Right atrium auricular region (tissue), 2 donors: ENCODE measurements at regions not wholly inside any gene's neighbourhood (a gene's known extent, or its start where the extent isn't known, plus 50 kb on each side); places are given as distances from the start of the nearest gene placed in this dataset.

Experiments used
- DNase-seq: peaks from one replicate; pipeline ENCODE4 v3.0.0-alpha.2; 2019; ENCODE audit warnings: low spot score
- H3K27ac ChIP-seq, 2 donors: fragments of 200-600 bp; sonication (generic); 1 replicate in 1 of 2; 2 replicates in 1 of 2; pipeline ENCODE4 v1.5.1; 2016 to 2019
- H3K27me3 ChIP-seq, 2 donors: fragments of 200-600 bp; sonication (generic); one replicate each; pipeline versions ENCODE4 v1.5.1 to v1.6.0; 2017 to 2019
- H3K36me3 ChIP-seq: fragments of 200-600 bp; sonication (generic); one replicate; pipeline ENCODE4 v1.5.1; 2016
- H3K4me1 ChIP-seq, 2 donors: fragments of 200-600 bp; sonication (generic); one replicate each; pipeline versions ENCODE4 v1.5.1 to v1.6.0; 2017 to 2019
- H3K4me3 ChIP-seq, 2 donors: fragments of 200-600 bp; sonication (generic); 1 replicate in 1 of 2; 2 replicates in 1 of 2; pipeline ENCODE4 v1.5.1; 2017 to 2019; ENCODE audit warnings: mild to moderate bottlenecking in 1 of 2, moderate library complexity in 1 of 2
- H3K9me3 ChIP-seq, 2 donors: fragments of 200-600 bp; sonication (generic); one replicate each; pipeline ENCODE4 v1.5.1; 2019
- CTCF ChIP-seq, 2 donors: fragments of 200-600 bp; sonication (generic); IDR thresholded peaks; one replicate each; pipeline ENCODE4 v1.5.1; 2019; ENCODE audit warnings: antibody characterized with exemption in 2 of 2

- no peaks in the 10 kb centered on the region for H3K36me3 ChIP-seq
- no peak overlapping the region for H3K4me3 ChIP-seq
- no peak overlapping the region for H3K27ac ChIP-seq
- no peaks in the 10 kb centered on the region for H3K27me3 ChIP-seq
- TF ChIP-seq CTCF (IDR thresholded peaks at IDR 0.05) = no peak
- H3K4me1 ChIP-seq = peaks cover 0 to 5% of the 10 kb centered on the region in 2 donors
- H3K9me3 ChIP-seq = no peaks in the 10 kb centered on the region
- DNase-seq = no peak
Observed at GRCh38 chr6:15997586-15998388, 131.1 kb upstream of the MYLIP start.

- H3K27me3 ChIP-seq = no peaks in the 10 kb centered on the region
- no peak overlapping the region for H3K27ac ChIP-seq
- no peaks in the 10 kb centered on the region for H3K9me3 ChIP-seq
- TF ChIP-seq CTCF (IDR thresholded peaks at IDR 0.05) = no peak
- DNase-seq = no peak
- H3K36me3 ChIP-seq = no peaks in the 10 kb centered on the region
- peaks cover 0 to 5% of the 10 kb centered on the region in 2 donors for H3K4me1 ChIP-seq
- no peak overlapping the region for H3K4me3 ChIP-seq
Observed at GRCh38 chr6:15996030-15996429, 132.9 kb upstream of the MYLIP start.

- Histone ChIP-seq H3K36me3 (no peaks in the 10 kb centered on the region), H3K27me3 (no peaks in the 10 kb centered on the region), H3K4me3 (no peak overlapping the region), H3K27ac (no peak overlapping the region), H3K9me3 (no peaks in the 10 kb centered on the region), H3K4me1 (peaks cover 0 to 5% of the 10 kb centered on the region in 2 donors)
- no peak for TF ChIP-seq CTCF (IDR thresholded peaks at IDR 0.05)
- DNase-seq = no peak
Observed at GRCh38 chr6:15995493-15995892, 133.4 kb upstream of the MYLIP start.

GRCh38 chr6:15994814-15995459 is 133.9 kb upstream of the MYLIP start:
- no peak overlapping the region for H3K4me3 ChIP-seq
- no peak for TF ChIP-seq CTCF (IDR thresholded peaks at IDR 0.05)
- no peaks in the 10 kb centered on the region for H3K36me3 ChIP-seq
- H3K27me3 ChIP-seq = no peaks in the 10 kb centered on the region
- H3K9me3 ChIP-seq = no peaks in the 10 kb centered on the region
- no peak for DNase-seq
- peaks cover 0 to 5% of the 10 kb centered on the region in 2 donors for H3K4me1 ChIP-seq
- H3K27ac ChIP-seq = no peak overlapping the region

GRCh38 chr6:15993716-15994228 is 135.1 kb upstream of the MYLIP start:
- TF ChIP-seq CTCF (IDR thresholded peaks at IDR 0.05) = no peak
- no peak for DNase-seq
- Histone ChIP-seq H3K27ac (no peak overlapping the region), H3K36me3 (no peaks in the 10 kb centered on the region), H3K9me3 (no peaks in the 10 kb centered on the region), H3K4me3 (no peak overlapping the region), H3K4me1 (peaks cover 0 to 5% of the 10 kb centered on the region in 2 donors), H3K27me3 (no peaks in the 10 kb centered on the region)
